HG02642 (cell line): ENCODE measurements at regions not wholly inside any gene's neighbourhood (a gene's known extent, or its start where the extent isn't known, plus 50 kb on each side); places are given as distances from the start of the nearest gene placed in this dataset.
"Not testable (repeated sequence)": the region's sequence is repeated elsewhere in the genome, so short reads cannot be mapped to it uniquely, and the experiment has no call there.

Source experiments
- ATAC-seq: cut with Tn5 transposase; IDR thresholded peaks from one replicate; pipeline ENCODE4 v1.9.1; 2021; ENCODE audit warnings: mild to moderate bottlenecking; ENCODE audit not compliant: unreplicated experiment, poor library complexity

GRCh38 chr6:132062626-132063025, 111.5 kb upstream of the CCN2 start:
- no peak for ATAC-seq

DNA sequence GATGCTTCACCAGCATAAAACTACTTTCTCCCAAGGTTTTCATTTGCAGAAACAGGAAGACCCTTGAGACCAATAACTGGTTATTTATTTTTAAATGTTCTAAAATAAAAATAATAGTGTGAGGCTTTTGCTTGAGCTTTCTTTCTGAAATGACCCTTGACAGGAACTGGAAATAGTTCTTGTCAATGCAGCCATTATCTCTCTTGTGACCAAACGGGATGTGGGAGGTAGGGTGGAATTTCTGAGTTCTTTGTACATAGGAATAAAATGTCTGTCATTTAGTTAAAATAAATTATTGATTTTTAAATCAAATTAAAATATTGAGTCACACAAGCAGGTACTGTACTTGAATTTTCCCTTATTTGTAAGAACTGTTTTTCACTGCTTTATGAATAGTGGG, 110.2 kb upstream of the CCN2 start:
- no peak for ATAC-seq

- no peak for ATAC-seq
These were observed 109.4 kb upstream of the CCN2 start for GRCh38 chr6:132060591-132060990.

- no peak for ATAC-seq
These were observed 107.8 kb upstream of the CCN2 start for GRCh38 chr6:132058975-132059374.

DNA sequence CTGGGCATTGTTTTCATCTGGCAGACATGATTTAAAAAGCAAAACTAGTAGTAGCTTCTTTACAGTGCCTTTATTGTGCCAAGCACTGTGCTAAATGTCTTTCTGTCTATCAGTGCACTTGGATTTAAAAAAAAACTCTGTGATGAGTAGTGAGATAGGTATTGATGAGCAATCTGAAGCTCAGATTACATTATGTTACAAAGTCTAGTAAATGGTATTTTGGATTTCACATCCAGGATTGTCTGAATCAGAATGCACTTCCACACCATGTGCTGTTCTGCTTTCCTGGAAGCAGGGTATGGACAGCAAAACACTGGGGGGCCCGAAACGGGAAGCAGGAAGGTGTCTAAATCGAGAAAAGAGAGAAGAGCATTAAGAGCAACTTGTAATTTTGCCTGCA, 103.4 kb upstream of the CCN2 start:
- ATAC-seq, result no peak

DNA sequence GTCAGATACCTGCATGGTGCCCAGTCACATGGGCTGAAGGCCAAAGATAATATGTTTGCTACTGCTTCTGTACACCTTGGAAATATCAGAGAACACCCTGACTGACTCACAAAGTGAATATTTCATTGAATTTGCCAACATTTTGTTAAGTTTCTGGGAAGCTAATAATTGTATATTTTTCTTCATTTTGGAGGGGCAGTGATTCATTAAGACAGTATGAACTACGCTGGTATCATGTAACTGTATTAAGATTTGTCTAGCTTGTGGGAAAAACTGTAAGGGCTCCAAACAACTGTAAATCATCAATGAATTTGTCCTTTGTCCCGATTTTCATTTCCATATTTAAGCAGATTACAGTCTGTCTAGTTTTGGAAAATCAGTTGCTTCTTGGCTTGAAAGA, 102.3 kb upstream of the CCN2 start:
- ATAC-seq, result no peak

DNA sequence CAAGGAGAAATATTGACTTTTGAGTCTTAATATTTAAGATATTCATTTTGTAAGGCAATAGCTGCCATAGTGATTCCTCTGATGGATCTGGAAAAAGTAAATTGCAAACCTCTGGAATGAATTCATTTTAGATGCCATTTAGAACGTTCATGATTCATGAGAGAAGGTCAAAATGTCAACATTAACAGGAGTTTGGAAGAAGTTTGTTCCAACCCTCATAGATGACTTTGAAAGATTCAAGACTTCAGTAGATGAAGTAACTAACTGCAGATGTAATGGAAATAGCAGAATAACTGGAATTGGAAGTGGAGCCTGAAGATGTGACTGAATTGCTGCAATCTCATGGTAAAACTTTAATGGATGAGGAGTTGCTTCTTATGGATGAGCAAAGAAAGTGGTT, 100.9 kb upstream of the CCN2 start:
- ATAC-seq, result no peak

GRCh38 chr6:132045877-132046276, 94.7 kb upstream of the CCN2 start:
- ATAC-seq, result no peak

- ATAC-seq, result no peak
These were observed 92.0 kb upstream of the CCN2 start for GRCh38 chr6:132043148-132043547.

- ATAC-seq, result no peak
These were observed 90.5 kb upstream of the CCN2 start for GRCh38 chr6:132041706-132042105.

GRCh38 chr6:132028029-132028428, 76.9 kb upstream of the CCN2 start:
- ATAC-seq, result no peak

DNA sequence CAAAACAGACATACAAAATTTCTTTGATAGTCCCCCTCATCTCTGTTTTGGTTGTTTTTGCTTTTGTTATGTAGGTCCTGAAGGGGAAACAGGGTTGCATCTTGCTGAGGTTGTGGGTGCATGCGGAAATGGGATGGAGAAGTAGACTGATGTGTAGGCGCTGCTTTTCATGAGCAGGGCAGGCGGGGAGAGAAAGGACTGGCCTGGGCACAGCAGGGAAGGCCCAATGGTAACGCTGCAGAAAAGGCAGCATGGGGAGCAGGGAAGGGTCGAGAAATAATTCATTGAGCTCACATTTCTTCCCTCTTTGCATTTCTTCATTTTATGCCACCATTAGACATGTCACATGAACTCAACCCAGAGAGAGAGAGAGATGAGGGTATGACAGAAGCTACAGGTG, 74.3 kb upstream of the CCN2 start:
- ATAC-seq, result no peak

GRCh38 chr6:132023490-132023889, 72.3 kb upstream of the CCN2 start:
- ATAC-seq, result no peak

- no peak for ATAC-seq
These were observed 70.6 kb upstream of the CCN2 start for GRCh38 chr6:132021552-132022375.

- not testable (repeated sequence) for ATAC-seq
These were observed 69.7 kb upstream of the CCN2 start for GRCh38 chr6:132020918-132021317.

GRCh38 chr6:132020138-132020581, 69.0 kb upstream of the CCN2 start:
- no peak for ATAC-seq

- no peak for ATAC-seq
These were observed 68.4 kb upstream of the CCN2 start for GRCh38 chr6:132019586-132019985.

DNA sequence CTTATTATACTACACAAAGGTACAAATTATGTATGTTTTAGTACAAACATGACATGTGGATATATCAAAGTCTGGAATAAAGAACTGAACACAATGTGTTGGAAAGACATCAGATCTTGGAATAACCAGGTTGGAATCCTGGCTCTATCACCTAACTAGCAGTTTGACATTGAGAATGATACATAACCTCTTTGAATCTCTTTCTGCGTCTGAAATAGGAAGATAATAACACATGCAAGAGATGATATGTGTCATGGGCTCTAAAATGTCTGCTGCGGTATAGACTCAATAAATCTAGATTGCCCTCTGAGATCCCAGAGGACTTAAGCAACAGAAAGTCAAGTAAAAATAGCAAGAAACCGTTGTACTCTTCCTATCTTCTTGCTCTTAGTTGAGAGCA, 66.8 kb upstream of the CCN2 start:
- no peak for ATAC-seq

DNA sequence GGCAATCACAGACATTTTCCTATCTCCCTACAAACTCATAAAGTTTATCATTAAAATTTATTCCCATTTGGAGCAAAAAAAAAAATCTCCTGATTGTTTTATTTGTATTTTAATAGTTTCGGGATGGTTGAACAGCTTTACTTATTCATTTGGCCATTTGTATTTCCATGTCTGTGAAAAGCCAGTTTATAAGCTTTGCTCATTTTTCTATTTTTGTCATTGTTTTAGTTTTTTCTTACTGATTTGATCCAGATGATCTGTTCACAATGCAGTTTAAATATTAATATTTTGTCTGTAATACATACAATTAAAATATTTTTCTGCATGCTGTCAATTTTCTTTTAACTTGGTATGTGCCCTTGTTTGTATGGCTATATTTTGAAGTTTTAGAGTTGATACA, 65.2 kb upstream of the CCN2 start:
- ATAC-seq, result no peak

DNA sequence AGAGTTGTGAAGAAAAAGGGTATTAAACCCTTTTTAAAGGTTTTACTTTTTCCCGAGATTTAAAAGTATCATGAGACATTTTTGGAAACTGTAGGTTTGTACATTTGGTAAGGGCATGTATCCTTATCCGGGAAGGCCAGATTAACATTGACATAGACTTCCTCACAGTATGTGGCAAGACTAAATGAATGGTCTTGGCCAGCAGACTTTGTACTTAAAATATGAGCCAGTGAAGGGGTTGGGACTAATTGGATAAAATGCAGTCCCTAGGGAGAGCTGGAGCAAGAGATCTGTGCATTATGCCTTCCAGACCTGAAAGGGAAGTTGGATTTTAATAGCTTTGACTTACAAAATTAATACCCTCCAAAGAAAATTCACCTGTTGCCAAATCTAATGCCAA, 60.4 kb upstream of the CCN2 start:
- no peak for ATAC-seq

DNA sequence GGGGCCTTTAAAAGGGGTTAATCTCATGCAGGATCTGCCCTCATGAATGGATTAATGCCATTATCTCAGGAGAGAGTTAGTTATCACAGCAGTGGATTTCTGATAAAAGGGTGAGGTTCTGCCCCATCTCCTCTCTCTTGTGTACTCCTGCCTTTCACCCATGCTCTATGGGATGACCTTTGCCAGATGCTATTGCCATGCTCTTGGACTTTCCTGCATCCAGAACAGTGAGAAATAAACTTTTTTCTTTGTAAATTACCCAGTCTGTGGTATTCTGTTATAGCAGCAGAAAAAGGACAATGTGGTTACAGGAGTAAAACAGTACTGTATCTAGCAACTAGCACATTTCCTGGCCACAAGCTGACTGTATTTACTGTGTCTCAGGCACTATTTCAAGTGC, 58.0 kb upstream of the CCN2 start:
- ATAC-seq, result no peak

GRCh38 chr6:132007474-132008190, 56.5 kb upstream of the CCN2 start:
- no peak for ATAC-seq
